Glutamatergic neuron (in vitro differentiated cells): ENCODE measurements at regions not wholly inside any gene's neighbourhood (a gene's known extent, or its start where the extent isn't known, plus 50 kb on each side); places are given as distances from the start of the nearest gene placed in this dataset.

ENCODE experiments used
- DNase-seq: peaks from one replicate; pipeline ENCODE4 v3.0.0; 2022
- H3K27ac Mint-ChIP-seq: one replicate; pipeline ENCODE4 v1.8.0; 2020; ENCODE audit warnings: mild to moderate bottlenecking, mixed read lengths, inconsistent platforms; ENCODE audit not compliant: unreplicated experiment
- H3K27me3 Mint-ChIP-seq: one replicate; pipeline ENCODE4 v1.8.0; 2020; ENCODE audit warnings: mild to moderate bottlenecking, moderate library complexity, mixed read lengths, inconsistent platforms; ENCODE audit not compliant: unreplicated experiment
- H3K36me3 Mint-ChIP-seq: one replicate; pipeline ENCODE4 v1.8.0; 2020; ENCODE audit warnings: mild to moderate bottlenecking, mixed read lengths, inconsistent platforms; ENCODE audit not compliant: unreplicated experiment
- H3K4me1 Mint-ChIP-seq: one replicate; pipeline ENCODE4 v1.8.0; 2020; ENCODE audit warnings: mild to moderate bottlenecking, low read depth, mixed read lengths, inconsistent platforms; ENCODE audit not compliant: unreplicated experiment
- H3K4me3 Mint-ChIP-seq: one replicate; pipeline ENCODE4 v1.8.0; 2020; ENCODE audit warnings: mild to moderate bottlenecking, mixed read lengths, inconsistent platforms; ENCODE audit not compliant: unreplicated experiment
- H3K9me3 Mint-ChIP-seq: one replicate; pipeline ENCODE4 v1.8.0; 2020; ENCODE audit warnings: mild to moderate bottlenecking, moderate library complexity, mixed read lengths, inconsistent platforms; ENCODE audit not compliant: unreplicated experiment
- CTCF ChIP-seq: fragments of 200-600 bp; sonication (generic); IDR thresholded peaks from one replicate; pipeline ENCODE4 v1.5.0; 2021; ENCODE audit not compliant: partially characterized antibody, unreplicated experiment

DNA sequence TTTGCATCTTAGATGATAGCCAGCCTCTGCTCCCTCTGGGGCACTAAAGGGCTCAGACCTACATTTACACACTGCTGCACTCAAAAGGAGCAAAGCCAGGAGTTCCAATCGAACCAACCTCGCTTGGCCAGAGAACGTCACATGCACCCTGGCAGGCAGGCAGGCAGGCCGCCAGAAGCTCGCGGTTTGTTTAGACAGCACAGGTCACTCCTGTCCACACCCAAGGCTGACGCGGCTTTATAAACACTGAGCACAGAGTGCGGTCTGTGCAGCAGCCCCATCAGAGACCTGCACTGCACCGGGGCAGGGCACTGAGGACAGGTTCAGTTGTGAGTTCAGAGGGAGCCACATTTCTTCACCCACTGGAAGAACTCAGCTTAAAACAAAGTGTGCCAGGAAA is 143.9 kb downstream of the BCOR start:
- Mint-ChIP-seq H3K4me1 (peaks cover 15% of the 10 kb centered on the region), H3K9me3 (no peaks in the 10 kb centered on the region), H3K4me3 (no peak overlapping the region), H3K36me3 (no peaks in the 10 kb centered on the region), H3K27me3 (peaks cover 2% of the 10 kb centered on the region), H3K27ac (no peak overlapping the region)
- no peak for TF ChIP-seq CTCF
- no peak for DNase-seq

- DNase-seq, result no peak
- Mint-ChIP-seq H3K27ac (peak overlapping the region; percentile 75), H3K4me1 (peaks cover 15% of the 10 kb centered on the region), H3K4me3 (no peak overlapping the region), H3K9me3 (no peaks in the 10 kb centered on the region), H3K36me3 (no peaks in the 10 kb centered on the region), H3K27me3 (peaks cover 2% of the 10 kb centered on the region)
- no peak for TF ChIP-seq CTCF
Observed at GRCh38 chrX:39954851-39955250, 142.9 kb downstream of the BCOR start.

DNA sequence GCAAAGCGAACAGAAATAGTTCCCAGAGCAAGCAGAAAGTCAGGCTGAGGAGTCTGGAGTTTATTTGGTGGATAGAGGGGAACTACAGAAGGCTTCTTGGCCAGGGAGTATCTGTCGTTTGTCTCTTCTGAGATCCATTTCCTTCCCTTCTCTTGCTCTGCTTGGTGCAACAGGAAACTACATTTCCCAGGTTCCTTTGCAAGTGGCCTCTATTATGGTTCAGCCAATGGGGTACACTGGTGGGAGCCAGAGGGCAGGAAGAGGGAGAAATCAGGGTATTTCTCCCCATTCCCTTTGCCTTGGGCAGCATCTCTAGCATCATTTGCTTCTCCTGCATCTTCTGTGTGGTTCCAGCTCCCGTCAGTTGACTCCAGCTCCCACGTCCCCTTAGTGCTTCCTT is 142.1 kb downstream of the BCOR start:
- H3K4me1 Mint-ChIP-seq, result peaks cover 15% of the 10 kb centered on the region
- no peaks in the 10 kb centered on the region for H3K36me3 Mint-ChIP-seq
- no peak overlapping the region for H3K4me3 Mint-ChIP-seq
- no peaks in the 10 kb centered on the region for H3K9me3 Mint-ChIP-seq
- peaks cover 2% of the 10 kb centered on the region for H3K27me3 Mint-ChIP-seq
- no peak overlapping the region for H3K27ac Mint-ChIP-seq
- DNase-seq, result no peak
- TF ChIP-seq CTCF, result no peak

- H3K4me3 Mint-ChIP-seq, result no peak overlapping the region
- H3K27ac Mint-ChIP-seq, result no peak overlapping the region
- no peaks in the 10 kb centered on the region for H3K9me3 Mint-ChIP-seq
- H3K27me3 Mint-ChIP-seq, result peaks cover 2% of the 10 kb centered on the region
- DNase-seq, result no peak
- no peak for TF ChIP-seq CTCF
- peaks cover 15% of the 10 kb centered on the region for H3K4me1 Mint-ChIP-seq
- H3K36me3 Mint-ChIP-seq, result no peaks in the 10 kb centered on the region
Observed at GRCh38 chrX:39956803-39957394, 140.9 kb downstream of the BCOR start.

GRCh38 chrX:39957816-39958566 is 139.8 kb downstream of the BCOR start:
- peaks cover 2% of the 10 kb centered on the region for H3K27me3 Mint-ChIP-seq
- no peak for DNase-seq
- no peak overlapping the region for H3K4me3 Mint-ChIP-seq
- H3K27ac Mint-ChIP-seq, result no peak overlapping the region
- no peak for TF ChIP-seq CTCF
- H3K9me3 Mint-ChIP-seq, result no peaks in the 10 kb centered on the region
- H3K4me1 Mint-ChIP-seq, result peaks cover 15% of the 10 kb centered on the region
- H3K36me3 Mint-ChIP-seq, result no peaks in the 10 kb centered on the region
